Subcutaneous abdominal adipose tissue (tissue), 5 donors: ENCODE measurements at regions not wholly inside any gene's neighbourhood (a gene's known extent, or its start where the extent isn't known, plus 50 kb on each side); places are given as distances from the start of the nearest gene placed in this dataset.

ENCODE experiments used
- H3K27ac ChIP-seq: one replicate; pipeline ENCODE4 v1.7.0; 2013; ENCODE audit warnings: low read depth, mild to moderate bottlenecking, inconsistent platforms, low read length, moderate library complexity
- H3K27me3 ChIP-seq, 5 donors: one replicate each; pipeline ENCODE4 v1.7.0; 2013; ENCODE audit warnings: low read length in 5 of 5, inconsistent platforms in 1 of 5; ENCODE audit not compliant: control insufficient read depth in 5 of 5, insufficient read depth in 4 of 5
- H3K36me3 ChIP-seq, 5 donors: one replicate each; pipeline ENCODE4 v1.7.0; 2013; ENCODE audit warnings: low read length in 5 of 5; ENCODE audit not compliant: control insufficient read depth in 5 of 5, insufficient read depth in 5 of 5
- H3K4me1 ChIP-seq, 5 donors: one replicate each; pipeline ENCODE4 v1.7.0; 2013; ENCODE audit warnings: low read length in 5 of 5, mild to moderate bottlenecking in 3 of 5, moderate library complexity in 1 of 5; ENCODE audit not compliant: control insufficient read depth in 5 of 5, insufficient read depth in 5 of 5
- H3K4me3 ChIP-seq, 5 donors: one replicate each; pipeline ENCODE4 v1.7.0; 2013; ENCODE audit warnings: low read length in 5 of 5, low read depth in 1 of 5
- H3K9ac ChIP-seq, 5 donors: one replicate each; pipeline ENCODE4 v1.7.0; 2013; ENCODE audit warnings: low read length in 5 of 5, mild to moderate bottlenecking in 4 of 5, moderate library complexity in 3 of 5
- H3K9me3 ChIP-seq, 5 donors: one replicate each; pipeline ENCODE4 v1.7.0; 2013; ENCODE audit warnings: low read length in 5 of 5; ENCODE audit not compliant: control insufficient read depth in 5 of 5
- donor health status: healthy.
- donor health status: healthy.
- donor health status: healthy.
- donor health status: healthy.
- donor health status: healthy.

- no peaks in the 10 kb centered on the region for H3K4me1 ChIP-seq
- no peak overlapping the region for H3K4me3 ChIP-seq
- no peak overlapping the region for H3K9ac ChIP-seq
- no peaks in the 10 kb centered on the region for H3K36me3 ChIP-seq
- H3K27ac ChIP-seq, result no peak overlapping the region
- peaks cover 0 to 7% (median 5%) of the 10 kb centered on the region in 5 donors for H3K9me3 ChIP-seq
- no peaks in the 10 kb centered on the region for H3K27me3 ChIP-seq
Observed at GRCh38 chr4:79657379-79657778, 249.4 kb upstream of the GK2 start.

GRCh38 chr4:79653871-79654270 is 245.8 kb upstream of the GK2 start:
- Histone ChIP-seq H3K27me3 (no peaks in the 10 kb centered on the region), H3K27ac (no peak overlapping the region), H3K9me3 (peaks cover 0 to 7% (median 3%) of the 10 kb centered on the region in 5 donors), H3K9ac (no peak overlapping the region), H3K4me3 (no peak overlapping the region), H3K4me1 (no peaks in the 10 kb centered on the region), H3K36me3 (no peaks in the 10 kb centered on the region)

GRCh38 chr4:79652738-79653137 is 244.7 kb upstream of the GK2 start:
- no peaks in the 10 kb centered on the region for H3K27me3 ChIP-seq

GRCh38 chr4:79652232-79652631 is 244.2 kb upstream of the GK2 start:
- Histone ChIP-seq H3K4me1 (no peaks in the 10 kb centered on the region), H3K4me3 (no peak overlapping the region), H3K27ac (no peak overlapping the region)

More at GRCh38 chr4:79652738-79653137, 244.7 kb upstream of the GK2 start:
- H3K9ac ChIP-seq, result no peak overlapping the region
- no peak overlapping the region for H3K4me3 ChIP-seq
- peaks cover 0 to 6% (median 2%) of the 10 kb centered on the region in 5 donors for H3K9me3 ChIP-seq
- H3K4me1 ChIP-seq, result no peaks in the 10 kb centered on the region
- H3K36me3 ChIP-seq, result no peaks in the 10 kb centered on the region
- H3K27ac ChIP-seq, result no peak overlapping the region

GRCh38 chr4:79651456-79651855 is 243.4 kb upstream of the GK2 start:
- Histone ChIP-seq H3K27me3 (no peaks in the 10 kb centered on the region), H3K27ac (no peak overlapping the region), H3K9me3 (no peaks in the 10 kb centered on the region), H3K9ac (no peak overlapping the region), H3K4me1 (no peaks in the 10 kb centered on the region), H3K4me3 (no peak overlapping the region), H3K36me3 (no peaks in the 10 kb centered on the region)

More at GRCh38 chr4:79652232-79652631, 244.2 kb upstream of the GK2 start:
- Histone ChIP-seq H3K27me3 (no peaks in the 10 kb centered on the region), H3K36me3 (no peaks in the 10 kb centered on the region), H3K9me3 (peaks cover 0 to 1% (median 0%) of the 10 kb centered on the region in 5 donors), H3K9ac (no peak overlapping the region)

GRCh38 chr4:79650794-79651431 is 242.9 kb upstream of the GK2 start:
- Histone ChIP-seq H3K36me3 (no peaks in the 10 kb centered on the region), H3K9ac (no peak overlapping the region), H3K9me3 (no peaks in the 10 kb centered on the region), H3K27ac (no peak overlapping the region), H3K4me3 (no peak overlapping the region), H3K4me1 (no peaks in the 10 kb centered on the region), H3K27me3 (no peaks in the 10 kb centered on the region)

GRCh38 chr4:79650217-79650616 is 242.2 kb upstream of the GK2 start:
- Histone ChIP-seq H3K9ac (no peak overlapping the region), H3K36me3 (no peaks in the 10 kb centered on the region), H3K9me3 (no peaks in the 10 kb centered on the region), H3K27ac (no peak overlapping the region), H3K4me3 (no peak overlapping the region), H3K4me1 (no peaks in the 10 kb centered on the region), H3K27me3 (no peaks in the 10 kb centered on the region)

- Histone ChIP-seq H3K27me3 (no peaks in the 10 kb centered on the region), H3K4me3 (no peak overlapping the region), H3K36me3 (no peaks in the 10 kb centered on the region), H3K27ac (no peak overlapping the region), H3K9ac (no peak overlapping the region), H3K4me1 (no peaks in the 10 kb centered on the region), H3K9me3 (no peaks in the 10 kb centered on the region)
Observed at GRCh38 chr4:79645942-79646341, 237.9 kb upstream of the GK2 start.

- H3K36me3 ChIP-seq, result no peaks in the 10 kb centered on the region
- H3K9ac ChIP-seq, result no peak overlapping the region
- no peaks in the 10 kb centered on the region for H3K27me3 ChIP-seq
- H3K4me1 ChIP-seq, result no peaks in the 10 kb centered on the region
- no peak overlapping the region for H3K27ac ChIP-seq
- no peaks in the 10 kb centered on the region for H3K9me3 ChIP-seq
- no peak overlapping the region for H3K4me3 ChIP-seq
Observed at GRCh38 chr4:79638735-79639134, 230.7 kb upstream of the GK2 start.

- H3K4me1 ChIP-seq, result no peaks in the 10 kb centered on the region
- H3K9me3 ChIP-seq, result no peaks in the 10 kb centered on the region
- no peak overlapping the region for H3K4me3 ChIP-seq
- no peaks in the 10 kb centered on the region for H3K36me3 ChIP-seq
- no peak overlapping the region for H3K9ac ChIP-seq
- no peaks in the 10 kb centered on the region for H3K27me3 ChIP-seq
- no peak overlapping the region for H3K27ac ChIP-seq
Observed at GRCh38 chr4:79636991-79637390, 229.0 kb upstream of the GK2 start.
